WTC11 (cell line): ENCODE measurements at regions not wholly inside any gene's neighbourhood (a gene's known extent, or its start where the extent isn't known, plus 50 kb on each side); places are given as distances from the start of the nearest gene placed in this dataset.

Source experiments
- ATAC-seq: fragments of 200-7000 bp; cut with Tn5 transposase; 2 replicates; pipeline ENCODE4 v1.10.0; 2021; ENCODE audit warnings: mild to moderate bottlenecking, moderate library complexity
- CTCF ChIA-PET: fragments of 300-600 bp; sonication (Branson Sonifier 250); formaldehyde crosslinking; loops from one replicate; lab custom pipeline; 2021; ENCODE audit warnings: antibody characterized with exemption; lab: Charles Lee
- POLR2A ChIA-PET: fragments of 350-600 bp; sonication (Branson Sonifier 250); formaldehyde crosslinking; loops from one replicate; lab custom pipeline; 2021; ENCODE audit warnings: antibody characterized with exemption; lab: Charles Lee
- DNase-seq: peaks from one replicate; pipeline ENCODE4 v3.0.0; 2021; ENCODE audit warnings: low spot score
- H3K27ac Mint-ChIP-seq: 2 replicates; pipeline ENCODE4 v1.8.0; 2021; ENCODE audit warnings: mixed read lengths
- H3K27me3 Mint-ChIP-seq: 2 replicates; pipeline ENCODE4 v1.8.0; 2021; ENCODE audit warnings: low read depth, mild to moderate bottlenecking, moderate library complexity, mixed read lengths
- H3K36me3 Mint-ChIP-seq: 2 replicates; pipeline ENCODE4 v1.8.0; 2021; ENCODE audit warnings: mixed read lengths
- H3K4me1 Mint-ChIP-seq: 2 replicates; pipeline ENCODE4 v1.8.0; 2022; ENCODE audit warnings: mixed read lengths
- H3K4me3 Mint-ChIP-seq: 2 replicates; pipeline ENCODE4 v1.8.0; 2021; ENCODE audit warnings: mild to moderate bottlenecking, moderate library complexity, mixed read lengths
- H3K9me3 Mint-ChIP-seq: 2 replicates; pipeline ENCODE4 v1.8.0; 2021; ENCODE audit warnings: mixed read lengths
- AR ChIP-seq: fragments of 250-450 bp; sonication (Bioruptor Pico); IDR thresholded peaks from 2 replicates; pipeline ENCODE4 v1.9.0; 2021; ENCODE audit warnings: mild to moderate bottlenecking
- ATF2 ChIP-seq: sonication (generic); formaldehyde crosslinking; IDR thresholded peaks from 2 replicates; pipeline ENCODE4 v1.8.1; 2022; ENCODE audit warnings: low read depth, missing genetic modification reagents, borderline replicate concordance
- NFYB ChIP-seq: sonication (generic); formaldehyde crosslinking; conservative IDR thresholded peaks from 2 replicates; pipeline ENCODE4 v1.8.0; 2022; ENCODE audit warnings: low read depth, missing genetic modification reagents
- PRRX2 ChIP-seq: fragments of 250-450 bp; sonication (Bioruptor Pico); IDR thresholded peaks from 2 replicates; pipeline ENCODE4 v1.8.0; 2021; ENCODE audit warnings: mild to moderate bottlenecking
- RORB ChIP-seq: fragments of 250-450 bp; sonication (Bioruptor Pico); IDR thresholded peaks from 2 replicates; pipeline ENCODE4 v1.9.0; 2021; ENCODE audit warnings: mild to moderate bottlenecking
- SMAD4 ChIP-seq: sonication (generic); formaldehyde crosslinking; IDR thresholded peaks from 2 replicates; pipeline ENCODE4 v1.8.0; 2022; ENCODE audit warnings: mild to moderate bottlenecking, missing genetic modification reagents
- ZNF532 ChIP-seq: fragments of 250-450 bp; sonication (Bioruptor Pico); IDR thresholded peaks from 2 replicates; pipeline ENCODE4 v1.9.0; 2021; ENCODE audit warnings: mild to moderate bottlenecking, borderline replicate concordance
- TF ChIP-seq, protein P1 (sequence below): sonication (generic); formaldehyde crosslinking; IDR thresholded peaks from 2 replicates; pipeline ENCODE4 v1.8.1; 2022; ENCODE audit warnings: missing genetic modification reagents, borderline replicate concordance
- TF ChIP-seq, protein P2 (sequence below): fragments of 250-450 bp; sonication (Bioruptor Pico); IDR thresholded peaks from 2 replicates; pipeline ENCODE4 v1.9.0; 2021; ENCODE audit warnings: mild to moderate bottlenecking

GRCh38 chr4:181595716-181596115 lies 647.5 kb upstream of the TENM3 start:
- peaks cover 4% of the 10 kb centered on the region; the same call in 1 of the 2 replicates for H3K9me3 Mint-ChIP-seq
- POLR2A ChIA-PET: no interaction called here
- no peaks in the 10 kb centered on the region for H3K27me3 Mint-ChIP-seq
- no peaks in the 10 kb centered on the region for H3K36me3 Mint-ChIP-seq
- H3K4me3 Mint-ChIP-seq: no peak overlapping the region
- CTCF ChIA-PET: no interaction called here
- ATAC-seq (no peak), DNase-seq (no peak)
- no peak for TF ChIP-seq NFYB
- no peak for TF ChIP-seq PRRX2 (CRISPR knock-in tag)
- TF ChIP-seq SMAD4 (CRISPR knock-in tag): no peak
- no peak overlapping the region for H3K27ac Mint-ChIP-seq
- H3K4me1 Mint-ChIP-seq: 0 out of 2 replicates have a peak, but pooled peaks cover 3% of the 10 kb centered on the region

GRCh38 chr4:181597766-181598165 lies 645.4 kb upstream of the TENM3 start:
- POLR2A ChIA-PET: no interaction called here
- Mint-ChIP-seq H3K4me3 (no peak overlapping the region), H3K36me3 (no peaks in the 10 kb centered on the region)
- DNase-seq: no peak
- no peak for TF ChIP-seq ATF2 (CRISPR knock-in tag)
- TF ChIP-seq, all 79 proteins: peak for 0
- no peak for ATAC-seq
- CTCF ChIA-PET: no interaction called here
- Mint-ChIP-seq H3K4me1 (no peaks in the 10 kb centered on the region), H3K9me3 (peaks cover 4% of the 10 kb centered on the region; the same call in 1 of the 2 replicates), H3K27ac (no peak overlapping the region), H3K27me3 (no peaks in the 10 kb centered on the region)

DNA sequence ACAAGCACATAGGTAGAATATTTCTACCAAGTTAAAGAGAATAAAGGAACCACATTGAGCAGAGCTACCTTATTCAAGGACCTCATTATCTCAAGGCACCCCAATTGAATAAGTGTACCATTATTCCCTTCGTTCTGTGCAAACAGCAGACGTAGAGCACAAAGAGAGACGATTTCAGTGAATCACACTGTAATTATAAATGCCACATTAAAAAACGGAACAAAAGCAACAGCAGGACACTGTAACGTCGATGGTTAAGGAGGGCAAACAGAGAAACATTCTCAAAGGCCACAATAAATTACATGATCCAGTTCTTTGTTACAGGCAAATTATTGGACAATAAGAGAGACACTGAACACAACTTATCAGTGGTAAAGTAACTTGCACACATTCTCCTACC lies 644.1 kb upstream of the TENM3 start:
- TF ChIP-seq, protein P1, sequence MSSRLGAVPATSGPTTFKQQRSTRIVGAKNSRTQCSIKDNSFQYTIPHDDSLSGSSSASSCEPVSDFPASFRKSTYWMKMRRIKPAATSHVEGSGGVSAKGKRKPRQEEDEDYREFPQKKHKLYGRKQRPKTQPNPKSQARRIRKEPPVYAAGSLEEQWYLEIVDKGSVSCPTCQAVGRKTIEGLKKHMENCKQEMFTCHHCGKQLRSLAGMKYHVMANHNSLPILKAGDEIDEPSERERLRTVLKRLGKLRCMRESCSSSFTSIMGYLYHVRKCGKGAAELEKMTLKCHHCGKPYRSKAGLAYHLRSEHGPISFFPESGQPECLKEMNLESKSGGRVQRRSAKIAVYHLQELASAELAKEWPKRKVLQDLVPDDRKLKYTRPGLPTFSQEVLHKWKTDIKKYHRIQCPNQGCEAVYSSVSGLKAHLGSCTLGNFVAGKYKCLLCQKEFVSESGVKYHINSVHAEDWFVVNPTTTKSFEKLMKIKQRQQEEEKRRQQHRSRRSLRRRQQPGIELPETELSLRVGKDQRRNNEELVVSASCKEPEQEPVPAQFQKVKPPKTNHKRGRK (CRISPR knock-in tag): no peak
- TF ChIP-seq RORB (CRISPR knock-in tag) (no peak), AR (CRISPR knock-in tag) (no peak), ZNF532 (CRISPR knock-in tag) (no peak)
- TF ChIP-seq, protein P2, sequence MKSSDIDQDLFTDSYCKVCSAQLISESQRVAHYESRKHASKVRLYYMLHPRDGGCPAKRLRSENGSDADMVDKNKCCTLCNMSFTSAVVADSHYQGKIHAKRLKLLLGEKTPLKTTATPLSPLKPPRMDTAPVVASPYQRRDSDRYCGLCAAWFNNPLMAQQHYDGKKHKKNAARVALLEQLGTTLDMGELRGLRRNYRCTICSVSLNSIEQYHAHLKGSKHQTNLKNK (CRISPR knock-in tag): no peak
- Mint-ChIP-seq H3K36me3 (no peaks in the 10 kb centered on the region), H3K4me3 (no peak overlapping the region), H3K4me1 (no peaks in the 10 kb centered on the region), H3K27me3 (no peaks in the 10 kb centered on the region), H3K27ac (no peak overlapping the region), H3K9me3 (peaks cover 4% of the 10 kb centered on the region)
- CTCF ChIA-PET: interaction anchor here (0.6 kb wide), 1 partner anchor 29 kb away, joined by 3 read pairs; no protein-coding TSS in a partner anchor
- ATAC-seq (no peak), DNase-seq (no peak)
- POLR2A ChIA-PET: no interaction called here
